ENCODE measurements at regions not wholly inside any gene's neighbourhood (a gene's known extent, or its start where the extent isn't known, plus 50 kb on each side); places are given as distances from the start of the nearest gene placed in this dataset.

- no peak for DNase-seq
These were observed 157.8 kb downstream of the AXIN2 start for GRCh38 chr17:65403626-65404025.

- no peak for DNase-seq
These were observed 158.6 kb downstream of the AXIN2 start for GRCh38 chr17:65402513-65403496.

GRCh38 chr17:65401561-65401960 lies 159.9 kb downstream of the AXIN2 start:
- DNase-seq: no peak

GRCh38 chr17:65400701-65401100 lies 160.7 kb downstream of the AXIN2 start:
- no peak for DNase-seq

- no peak for DNase-seq
These were observed 163.2 kb downstream of the AXIN2 start for GRCh38 chr17:65398040-65398787.

GRCh38 chr17:65395924-65396323 lies 165.5 kb downstream of the AXIN2 start:
- no peak for DNase-seq

GRCh38 chr17:65394811-65395472 lies 166.5 kb downstream of the AXIN2 start:
- DNase-seq: no peak

- DNase-seq: no peak
These were observed 167.9 kb downstream of the AXIN2 start for GRCh38 chr17:65393514-65393913.

- no peak for DNase-seq
These were observed 171.5 kb downstream of the AXIN2 start for GRCh38 chr17:65389949-65390348.

- no peak for DNase-seq
These were observed 172.0 kb downstream of the AXIN2 start for GRCh38 chr17:65389426-65389825.

GRCh38 chr17:65388911-65389310 lies 172.5 kb downstream of the AXIN2 start:
- DNase-seq: no peak

GRCh38 chr17:65387322-65387721 lies 174.1 kb downstream of the AXIN2 start:
- DNase-seq: no peak

- no peak for DNase-seq
These were observed 175.7 kb downstream of the AXIN2 start for GRCh38 chr17:65385726-65386125.

- DNase-seq: no peak
These were observed 176.4 kb downstream of the AXIN2 start for GRCh38 chr17:65385071-65385470.

- DNase-seq: no peak
These were observed 180.3 kb downstream of the AXIN2 start for GRCh38 chr17:65381152-65381551.

- DNase-seq: no peak
These were observed 186.5 kb downstream of the AXIN2 start for GRCh38 chr17:65374966-65375365.

- no peak for DNase-seq
These were observed 189.7 kb downstream of the AXIN2 start for GRCh38 chr17:65371702-65372101.

GRCh38 chr17:65370669-65371131 lies 190.7 kb downstream of the AXIN2 start:
- DNase-seq: no peak

- DNase-seq: no peak
These were observed 193.1 kb downstream of the AXIN2 start for GRCh38 chr17:65368341-65368740.

- DNase-seq: no peak
These were observed 195.2 kb downstream of the AXIN2 start for GRCh38 chr17:65366102-65366844.

GRCh38 chr17:65365169-65365568 lies 196.3 kb downstream of the AXIN2 start:
- DNase-seq: no peak

- DNase-seq: no peak
These were observed 197.0 kb downstream of the AXIN2 start for GRCh38 chr17:65364438-65364837.

GRCh38 chr17:65362826-65363225 lies 198.6 kb downstream of the AXIN2 start:
- peak; percentile 61 for DNase-seq

All from DMS153 (cell line).